ENCODE measurements at regions not wholly inside any gene's neighbourhood (a gene's known extent, or its start where the extent isn't known, plus 50 kb on each side); places are given as distances from the start of the nearest gene placed in this dataset.

GRCh38 chr15:29490747-29491471, 221.3 kb upstream of the NSMCE3 start:
- DNase-seq, result no peak

DNA sequence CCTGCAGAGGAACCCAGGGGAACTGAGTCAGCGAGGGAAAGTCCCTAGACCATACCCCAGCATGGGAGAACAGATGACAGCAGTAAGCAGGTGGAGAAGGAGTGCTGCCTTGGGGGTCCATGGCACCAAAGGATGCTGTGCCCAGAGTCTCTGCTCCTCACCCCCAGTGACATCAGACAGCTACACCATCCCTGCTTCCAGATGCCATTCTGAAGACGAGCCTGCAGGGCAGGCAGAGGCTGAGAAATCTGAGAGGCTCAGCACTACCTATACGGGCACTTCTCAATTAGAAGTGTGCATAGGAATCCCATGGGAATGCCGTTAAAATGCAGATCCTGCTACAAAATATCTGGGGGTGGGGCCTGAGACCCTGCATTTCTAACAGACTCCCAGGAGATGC, 211.3 kb upstream of the NSMCE3 start:
- DNase-seq, result no peak

DNA sequence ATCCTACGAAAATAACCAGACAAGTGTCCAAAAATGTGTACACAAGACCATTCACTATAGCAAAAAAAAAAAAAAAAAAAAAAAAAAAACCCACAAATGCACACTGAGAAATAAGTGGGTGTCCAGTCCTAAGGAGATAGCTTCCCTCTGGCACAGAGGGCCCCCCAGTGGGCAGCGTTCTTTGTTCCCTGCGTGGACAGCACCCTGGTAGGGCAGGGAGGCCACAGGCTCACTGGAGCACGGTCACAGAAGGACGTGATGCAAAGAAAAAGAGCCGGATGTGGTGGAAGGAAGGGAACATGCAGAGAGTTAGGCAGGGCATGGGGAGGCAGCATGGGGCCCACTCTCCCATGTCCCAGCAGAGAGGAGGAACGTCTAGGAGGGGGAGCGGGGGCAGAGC, 210.7 kb upstream of the NSMCE3 start:
- DNase-seq, result no peak

DNA sequence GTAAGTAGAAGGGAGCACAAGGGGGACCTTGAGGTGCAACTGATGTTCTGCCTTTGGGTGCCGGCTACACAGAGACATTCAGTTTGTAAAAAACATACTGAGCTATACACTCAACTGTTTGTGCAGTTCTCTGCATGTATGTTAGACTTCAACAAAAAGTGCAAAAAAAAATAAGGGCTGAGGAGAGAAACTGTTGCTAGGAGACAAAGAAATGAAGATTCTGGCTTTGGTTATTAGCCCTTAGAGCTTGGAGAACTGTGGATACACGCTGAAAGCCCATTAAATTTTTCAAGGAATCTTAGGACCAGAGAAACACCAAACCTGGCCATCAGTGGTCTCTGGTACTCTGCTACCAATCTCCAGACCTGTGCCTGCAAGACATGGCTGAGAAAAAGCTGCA, 207.6 kb upstream of the NSMCE3 start:
- no peak for DNase-seq

GRCh38 chr15:29476503-29477080, 207.0 kb upstream of the NSMCE3 start:
- no peak for DNase-seq

GRCh38 chr15:29475096-29475495, 205.5 kb upstream of the NSMCE3 start:
- DNase-seq, result no peak

DNA sequence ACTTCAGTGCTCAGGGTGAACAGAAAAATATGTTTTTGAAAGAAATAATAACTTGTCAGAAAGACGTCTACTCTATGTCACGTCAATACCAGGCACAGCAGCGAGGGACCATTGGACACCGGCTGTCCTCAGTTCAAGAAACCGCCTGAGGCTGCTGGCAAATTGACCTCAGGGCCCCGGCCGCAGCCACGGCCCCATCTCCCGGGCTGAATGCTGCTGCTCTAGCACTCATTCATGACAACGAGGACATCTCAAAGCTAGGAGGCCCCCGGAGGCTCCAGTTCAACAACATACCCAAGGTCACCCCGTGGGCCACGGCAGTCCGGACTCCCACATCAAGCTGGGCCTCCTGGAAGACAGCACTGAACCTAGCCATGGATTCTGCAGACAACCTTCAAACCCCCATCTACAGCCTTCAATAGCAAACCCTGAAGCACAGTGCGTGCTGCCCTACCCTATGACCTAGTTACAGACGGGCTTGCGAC, 204.0 kb upstream of the NSMCE3 start:
- DNase-seq, result no peak

DNA sequence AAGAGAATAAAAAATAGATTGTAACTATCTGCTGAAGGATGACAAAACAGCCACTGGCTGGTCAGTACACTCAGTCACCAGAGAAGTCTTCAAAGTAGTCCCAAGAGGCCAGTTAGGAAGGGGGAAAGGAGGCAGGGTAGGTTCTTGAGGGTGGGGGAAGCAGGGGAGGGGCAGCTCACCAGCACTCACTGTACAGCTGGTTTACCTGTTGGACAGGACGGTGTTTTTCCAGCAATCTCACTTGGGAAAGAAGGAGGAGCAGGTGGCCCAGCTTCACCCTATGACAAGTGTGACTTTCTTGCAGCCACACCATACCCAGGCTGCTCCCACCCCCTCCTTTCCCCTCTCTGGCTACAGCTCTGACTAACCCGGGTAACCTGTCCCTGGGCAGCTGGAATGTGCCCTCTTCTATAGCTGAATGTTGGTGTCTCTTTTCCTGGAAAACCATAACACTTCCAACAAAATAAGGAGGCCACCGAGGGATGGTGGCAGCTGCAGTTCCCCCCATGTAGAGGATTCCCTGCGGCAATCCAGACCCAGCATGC, 203.4 kb upstream of the NSMCE3 start:
- no peak for DNase-seq

- DNase-seq, result no peak
These were observed 202.1 kb upstream of the NSMCE3 start for GRCh38 chr15:29471757-29472156.

- no peak for DNase-seq
These were observed 201.7 kb upstream of the NSMCE3 start for GRCh38 chr15:29471306-29471705.

- DNase-seq, result no peak
These were observed 201.2 kb upstream of the NSMCE3 start for GRCh38 chr15:29470794-29471193.

DNA sequence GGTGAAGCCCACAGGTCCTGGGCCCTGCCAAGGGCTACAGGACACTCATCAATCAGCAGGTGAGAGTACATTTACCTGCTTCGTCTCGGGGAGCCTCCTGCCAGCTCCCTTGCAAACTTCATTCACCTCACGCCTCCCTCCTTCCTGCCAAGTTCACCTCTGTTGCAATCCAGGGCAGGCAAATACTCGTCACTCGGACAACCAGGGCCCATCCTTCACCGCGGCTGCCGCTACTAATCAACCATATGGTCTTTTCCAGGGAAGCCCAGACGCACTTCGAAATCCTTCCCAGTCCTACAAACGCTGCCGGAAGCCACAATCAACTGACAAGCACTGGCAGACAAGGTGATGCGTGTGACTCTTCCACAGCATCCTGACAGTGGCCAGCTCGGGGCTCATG, 200.7 kb upstream of the NSMCE3 start:
- peak; percentile 21 for DNase-seq

DNA sequence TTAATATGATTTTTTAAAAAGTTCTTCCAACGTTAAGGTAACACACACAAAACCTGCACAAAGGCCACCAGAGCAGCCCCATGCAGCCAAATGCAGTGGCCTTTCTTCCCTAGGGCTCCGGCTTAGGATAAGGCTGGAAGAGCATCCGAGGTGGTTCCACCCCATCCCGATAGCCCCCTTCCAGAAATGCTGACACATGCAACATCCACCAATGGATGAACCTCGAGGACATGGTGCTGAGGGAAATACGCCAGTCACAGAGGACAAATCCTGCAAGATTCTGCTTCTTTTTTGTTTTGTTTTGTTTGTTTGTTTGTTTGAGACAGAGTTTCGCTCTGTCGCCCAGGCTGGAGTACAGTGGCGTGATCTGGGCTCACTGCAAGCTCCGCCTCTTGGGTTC, 199.3 kb upstream of the NSMCE3 start:
- DNase-seq, result no peak

- no peak for DNase-seq
These were observed 197.5 kb upstream of the NSMCE3 start for GRCh38 chr15:29467091-29467490.

- DNase-seq, result no peak
These were observed 196.7 kb upstream of the NSMCE3 start for GRCh38 chr15:29466292-29466691.

GRCh38 chr15:29465816-29466215, 196.2 kb upstream of the NSMCE3 start:
- DNase-seq, result no peak

GRCh38 chr15:29465196-29465595, 195.6 kb upstream of the NSMCE3 start:
- DNase-seq, result no peak

DNA sequence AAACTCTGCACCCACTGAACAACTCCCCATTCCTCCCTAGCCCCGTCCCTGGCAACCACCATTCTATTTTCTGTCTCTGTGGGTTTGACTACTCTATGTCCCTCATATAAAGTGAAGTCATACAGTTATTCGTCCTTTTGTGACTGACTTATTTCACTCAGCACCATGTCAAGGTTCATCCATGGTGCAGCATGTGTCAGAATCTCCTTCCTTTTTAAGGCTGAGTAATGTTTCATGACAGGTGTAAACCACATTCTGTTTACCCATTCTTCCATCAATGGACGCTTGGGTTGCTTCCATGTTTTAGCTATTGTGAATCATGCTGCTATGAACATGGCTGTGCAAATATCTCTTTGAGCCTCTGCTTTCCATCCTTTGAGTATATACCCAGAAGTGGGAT, 192.3 kb upstream of the NSMCE3 start:
- DNase-seq, result no peak

GRCh38 chr15:29458361-29458760, 188.7 kb upstream of the NSMCE3 start:
- DNase-seq, result no peak

DNA sequence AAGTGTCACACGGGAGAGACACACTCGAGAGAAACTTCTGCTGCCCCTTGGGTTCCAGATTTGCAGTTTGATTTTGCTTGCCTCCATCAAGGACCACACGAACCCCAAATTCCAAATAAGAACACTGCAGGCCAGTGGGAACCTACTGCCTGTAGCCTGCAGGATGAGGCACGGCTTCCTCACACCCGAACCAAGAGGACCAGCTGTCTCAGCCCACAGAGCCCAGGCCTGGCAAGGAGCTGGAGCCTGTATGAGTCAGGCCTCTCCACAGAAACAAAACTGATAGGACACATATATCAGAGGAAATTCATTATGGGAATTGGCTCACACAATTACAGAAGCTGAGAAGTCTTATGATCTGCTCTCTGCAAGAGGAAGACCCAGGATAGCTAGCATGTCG, 188.1 kb upstream of the NSMCE3 start:
- DNase-seq, result no peak

GRCh38 chr15:29456964-29457363, 187.3 kb upstream of the NSMCE3 start:
- DNase-seq, result no peak

DNA sequence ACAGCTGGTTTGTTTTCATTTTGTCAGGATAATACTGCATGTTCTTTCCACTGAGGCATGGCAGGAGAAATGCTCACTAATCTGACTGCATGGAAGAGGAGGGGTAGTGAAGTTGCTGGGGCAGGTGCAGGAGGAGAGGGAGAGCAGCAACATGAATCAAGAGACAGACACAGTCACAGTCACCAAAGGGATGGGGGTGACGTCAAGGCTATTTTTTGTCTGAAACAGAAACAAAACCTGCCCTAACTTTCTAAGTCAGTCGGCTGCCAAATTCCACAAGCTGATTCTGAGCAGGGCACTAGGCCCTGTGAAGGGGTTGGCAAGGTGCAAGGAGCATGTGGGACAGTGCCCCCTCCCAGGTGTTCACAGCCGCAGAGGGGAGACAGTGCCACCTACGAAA, 186.6 kb upstream of the NSMCE3 start:
- DNase-seq, result no peak

DNA sequence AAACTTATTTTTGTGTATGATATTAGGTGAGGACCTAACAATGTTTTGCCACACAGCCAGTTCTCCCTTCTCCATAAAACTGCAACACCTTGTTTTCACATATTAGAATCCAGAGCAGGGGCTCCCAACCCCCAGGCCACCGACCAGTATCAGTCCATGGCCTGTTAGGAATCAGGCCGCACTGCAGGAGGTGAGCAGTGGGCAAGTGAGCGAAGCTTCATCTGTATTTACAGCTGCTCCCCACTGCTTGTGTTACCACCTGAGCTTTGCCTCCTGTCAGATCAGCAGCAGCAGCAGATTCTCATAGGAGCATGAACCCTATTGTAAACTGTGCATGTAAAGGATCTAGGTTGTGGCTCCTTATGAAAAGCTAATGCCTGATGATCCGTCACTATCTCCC, 185.9 kb upstream of the NSMCE3 start:
- DNase-seq, result no peak

DNA sequence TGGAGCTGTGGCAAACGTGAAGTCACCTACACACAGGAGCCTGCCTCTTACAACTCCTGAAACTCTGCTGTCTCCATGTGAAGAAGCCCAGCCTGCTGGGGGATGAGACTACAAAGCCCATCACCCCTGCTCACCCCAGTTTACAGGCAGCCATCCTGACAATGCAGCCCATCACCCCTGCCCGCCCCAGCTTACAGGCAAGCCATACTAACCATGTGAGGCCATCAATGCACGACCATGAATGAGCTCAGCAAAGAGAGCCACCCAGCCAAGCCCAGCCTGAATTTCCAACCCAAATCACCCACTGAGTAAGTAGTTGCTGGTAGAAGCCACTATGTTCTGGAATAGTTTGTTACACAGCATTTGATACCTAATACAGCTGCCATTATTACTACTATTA, 185.4 kb upstream of the NSMCE3 start:
- DNase-seq, result no peak

DNA sequence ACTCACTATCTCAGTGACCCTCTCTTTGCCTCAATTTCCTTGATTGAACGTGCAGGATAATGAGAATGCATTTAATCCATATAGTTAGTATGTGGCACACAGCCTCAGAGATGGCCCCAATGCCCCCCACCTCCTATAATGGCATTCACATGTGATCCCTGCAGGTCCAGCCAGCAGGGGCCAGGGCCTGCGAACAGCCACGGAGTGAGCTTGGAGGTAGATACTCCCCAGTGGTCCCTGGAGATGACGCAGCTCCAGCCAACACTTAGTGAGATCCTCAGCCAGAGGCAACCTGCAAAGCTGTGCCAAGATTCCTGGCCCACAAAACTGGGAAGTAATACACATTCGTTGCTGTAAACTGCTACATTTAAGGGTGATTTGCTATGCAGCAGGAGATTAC, 184.9 kb upstream of the NSMCE3 start:
- no peak for DNase-seq

Data from NCI-H82 (cell line).